ENCODE measurements at regions not wholly inside any gene's neighbourhood (a gene's known extent, or its start where the extent isn't known, plus 50 kb on each side); places are given as distances from the start of the nearest gene placed in this dataset.

DNA sequence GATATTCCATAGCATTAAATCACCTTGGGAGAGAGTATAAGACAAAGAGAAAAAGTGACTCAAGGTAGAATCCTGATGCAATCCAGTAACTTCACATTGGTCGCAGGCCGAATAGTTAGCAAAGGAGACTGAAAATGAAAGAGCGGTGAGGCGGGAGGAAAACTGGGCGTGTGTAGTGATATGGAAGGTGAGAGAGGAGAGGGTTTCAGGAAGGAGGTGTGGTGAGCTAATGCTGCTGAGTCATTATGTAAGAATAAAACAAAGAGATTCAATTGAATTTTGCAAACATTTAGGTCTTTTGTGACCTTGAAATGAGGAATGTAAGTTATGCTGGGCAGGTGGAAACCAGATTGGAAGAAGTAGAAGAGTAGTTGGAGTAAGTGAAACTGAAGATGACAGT is 235.3 kb downstream of the C3orf38 start:
- H3K9me3 Mint-ChIP-seq (ENCODE audit: low read depth) = no peaks in the 10 kb centered on the region
- no peak for DNase-seq (ENCODE audit: low spot score, unreplicated experiment)
- no peaks in the 10 kb centered on the region for H3K4me1 Mint-ChIP-seq (ENCODE audit: low read depth)
- H3K36me3 Mint-ChIP-seq (ENCODE audit: insufficient read depth) = no peaks in the 10 kb centered on the region
- H3K27me3 Mint-ChIP-seq = no peaks in the 10 kb centered on the region
- H3K27ac Mint-ChIP-seq = no peak overlapping the region
- no peak overlapping the region for H3K4me3 Mint-ChIP-seq (ENCODE audit: low read depth)
- TF ChIP-seq, protein P1, sequence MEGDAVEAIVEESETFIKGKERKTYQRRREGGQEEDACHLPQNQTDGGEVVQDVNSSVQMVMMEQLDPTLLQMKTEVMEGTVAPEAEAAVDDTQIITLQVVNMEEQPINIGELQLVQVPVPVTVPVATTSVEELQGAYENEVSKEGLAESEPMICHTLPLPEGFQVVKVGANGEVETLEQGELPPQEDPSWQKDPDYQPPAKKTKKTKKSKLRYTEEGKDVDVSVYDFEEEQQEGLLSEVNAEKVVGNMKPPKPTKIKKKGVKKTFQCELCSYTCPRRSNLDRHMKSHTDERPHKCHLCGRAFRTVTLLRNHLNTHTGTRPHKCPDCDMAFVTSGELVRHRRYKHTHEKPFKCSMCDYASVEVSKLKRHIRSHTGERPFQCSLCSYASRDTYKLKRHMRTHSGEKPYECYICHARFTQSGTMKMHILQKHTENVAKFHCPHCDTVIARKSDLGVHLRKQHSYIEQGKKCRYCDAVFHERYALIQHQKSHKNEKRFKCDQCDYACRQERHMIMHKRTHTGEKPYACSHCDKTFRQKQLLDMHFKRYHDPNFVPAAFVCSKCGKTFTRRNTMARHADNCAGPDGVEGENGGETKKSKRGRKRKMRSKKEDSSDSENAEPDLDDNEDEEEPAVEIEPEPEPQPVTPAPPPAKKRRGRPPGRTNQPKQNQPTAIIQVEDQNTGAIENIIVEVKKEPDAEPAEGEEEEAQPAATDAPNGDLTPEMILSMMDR (IDR thresholded peaks at IDR 0.05; ENCODE audit: unreplicated experiment) = no peak

DNA sequence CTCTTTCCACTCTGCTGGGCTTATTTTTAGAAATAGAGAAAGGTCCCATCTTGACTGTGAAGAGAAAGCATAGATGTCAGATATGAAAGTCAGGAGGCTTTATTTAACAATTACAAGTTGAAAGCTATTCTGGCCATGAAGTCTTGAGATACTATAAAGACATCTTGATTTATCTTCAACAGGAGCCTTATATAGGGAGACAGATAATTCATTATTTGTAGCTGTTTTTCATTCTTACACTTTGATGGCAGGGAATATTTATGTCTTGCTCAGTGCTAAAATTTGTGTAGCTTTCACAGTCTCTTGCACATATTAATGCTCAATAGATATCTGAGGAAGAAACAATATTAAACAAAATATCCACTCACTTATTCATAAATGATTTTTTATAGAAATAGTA is 248.8 kb downstream of the C3orf38 start:
- H3K4me3 Mint-ChIP-seq (ENCODE audit: low read depth) = no peak overlapping the region
- H3K27me3 Mint-ChIP-seq = no peaks in the 10 kb centered on the region
- no peaks in the 10 kb centered on the region for H3K9me3 Mint-ChIP-seq (ENCODE audit: low read depth)
- no peaks in the 10 kb centered on the region for H3K4me1 Mint-ChIP-seq (ENCODE audit: low read depth)
- DNase-seq (ENCODE audit: low spot score, unreplicated experiment) = no peak
- H3K36me3 Mint-ChIP-seq (ENCODE audit: insufficient read depth) = no peaks in the 10 kb centered on the region
- TF ChIP-seq, protein P1 (IDR thresholded peaks at IDR 0.05; ENCODE audit: unreplicated experiment) = no peak
- no peak overlapping the region for H3K27ac Mint-ChIP-seq

DNA sequence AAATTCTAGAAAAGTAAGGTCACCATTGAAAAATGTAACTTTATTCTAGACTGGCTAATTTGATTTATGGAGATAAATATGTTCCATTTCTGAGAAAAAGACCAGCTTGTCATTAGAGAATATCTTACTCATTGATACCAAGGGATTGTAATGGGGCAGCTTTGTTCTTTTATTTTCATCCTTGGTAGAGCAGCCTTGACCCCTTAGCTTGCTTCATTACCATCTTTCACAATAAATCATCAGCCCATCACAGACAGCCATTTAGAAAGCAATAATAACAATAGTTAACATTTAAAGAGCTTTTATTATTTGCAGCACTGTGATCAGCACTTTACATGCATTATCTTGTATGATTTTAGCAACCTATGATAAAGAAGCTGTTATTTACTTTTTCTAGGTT is 253.6 kb downstream of the C3orf38 start:
- no peak for DNase-seq (ENCODE audit: low spot score, unreplicated experiment)
- Mint-ChIP-seq H3K4me3 (ENCODE audit: low read depth) (no peak overlapping the region), H3K27ac (no peak overlapping the region), H3K9me3 (ENCODE audit: low read depth) (no peaks in the 10 kb centered on the region), H3K36me3 (ENCODE audit: insufficient read depth) (no peaks in the 10 kb centered on the region), H3K4me1 (ENCODE audit: low read depth) (no peaks in the 10 kb centered on the region), H3K27me3 (no peaks in the 10 kb centered on the region)
- TF ChIP-seq, protein P1 (IDR thresholded peaks at IDR 0.05; ENCODE audit: unreplicated experiment) = no peak

DNA sequence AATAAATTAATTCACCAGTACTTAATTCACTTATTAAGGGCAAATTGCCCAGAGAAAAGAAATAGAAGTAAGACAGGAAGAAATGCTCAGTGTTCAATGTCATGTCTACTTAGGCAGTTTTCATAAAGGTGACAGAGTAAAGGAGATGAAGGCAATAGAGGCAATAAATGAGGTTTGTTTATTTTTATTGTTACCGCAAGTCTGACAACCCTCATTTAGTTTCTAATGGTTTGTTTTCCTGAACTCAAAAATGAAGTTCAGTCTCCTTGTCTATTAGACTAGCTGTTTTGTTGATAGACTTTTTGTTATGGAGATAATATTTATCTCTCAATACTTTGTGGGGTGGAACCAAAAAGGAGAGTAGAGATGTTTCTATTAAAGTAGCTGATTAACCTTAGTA is 258.3 kb downstream of the C3orf38 start:
- no peaks in the 10 kb centered on the region for H3K27me3 Mint-ChIP-seq
- H3K4me3 Mint-ChIP-seq (ENCODE audit: low read depth) = no peak overlapping the region
- TF ChIP-seq, protein P1 (IDR thresholded peaks at IDR 0.05; ENCODE audit: unreplicated experiment) = no peak
- DNase-seq (ENCODE audit: low spot score, unreplicated experiment) = no peak
- no peak overlapping the region for H3K27ac Mint-ChIP-seq
- no peaks in the 10 kb centered on the region for H3K9me3 Mint-ChIP-seq (ENCODE audit: low read depth)
- H3K36me3 Mint-ChIP-seq (ENCODE audit: insufficient read depth) = no peaks in the 10 kb centered on the region
- H3K4me1 Mint-ChIP-seq (ENCODE audit: low read depth) = no peaks in the 10 kb centered on the region

DNA sequence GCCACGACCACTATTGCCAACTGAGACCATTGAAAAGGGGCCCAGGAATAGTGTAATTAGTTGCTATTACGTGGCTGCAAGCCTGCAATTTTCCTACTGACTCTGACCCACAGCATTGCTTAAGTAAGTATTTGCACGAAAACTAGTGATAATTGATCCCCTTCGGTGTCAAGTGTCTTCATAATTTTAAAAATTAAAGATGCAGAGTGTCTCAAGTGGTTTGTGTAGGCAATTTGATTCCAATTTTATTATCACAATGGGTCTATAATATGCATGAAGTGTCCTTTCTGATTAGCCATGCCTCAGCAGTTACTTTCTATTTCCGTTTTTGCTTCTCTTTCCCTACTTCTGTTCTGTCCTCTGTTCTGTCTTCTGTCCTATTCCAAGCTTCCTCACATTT is 259.2 kb downstream of the C3orf38 start:
- no peaks in the 10 kb centered on the region for H3K27me3 Mint-ChIP-seq
- DNase-seq (ENCODE audit: low spot score, unreplicated experiment) = no peak
- H3K27ac Mint-ChIP-seq = no peak overlapping the region
- TF ChIP-seq, protein P1 (IDR thresholded peaks at IDR 0.05; ENCODE audit: unreplicated experiment) = no peak
- H3K36me3 Mint-ChIP-seq (ENCODE audit: insufficient read depth) = no peaks in the 10 kb centered on the region
- H3K4me3 Mint-ChIP-seq (ENCODE audit: low read depth) = no peak overlapping the region
- H3K9me3 Mint-ChIP-seq (ENCODE audit: low read depth) = no peaks in the 10 kb centered on the region
- H3K4me1 Mint-ChIP-seq (ENCODE audit: low read depth) = no peaks in the 10 kb centered on the region

Measured in progenitor cell of endocrine pancreas (in vitro differentiated cells).